Suprapubic skin (tissue), 4 donors: ENCODE measurements at regions not wholly inside any gene's neighbourhood (a gene's known extent, or its start where the extent isn't known, plus 50 kb on each side); places are given as distances from the start of the nearest gene placed in this dataset.

Experiments
- CTCF ChIP-seq, 2 donors: fragments of 200-600 bp in 1 of 2; fragments of 450-650 bp in 1 of 2; sonication (generic) in 1 of 2; IDR thresholded peaks; one replicate each; pipeline ENCODE4 v1.5.1; 2016 to 2019; ENCODE audit warnings: antibody characterized with exemption in 2 of 2, mild to moderate bottlenecking in 1 of 2, moderate library complexity in 1 of 2
- EP300 ChIP-seq: sonication (generic); formaldehyde crosslinking; IDR thresholded peaks from one replicate; pipeline ENCODE4 v1.6.1; 2017; ENCODE audit warnings: antibody characterized with exemption
- POLR2AphosphoS5 ChIP-seq, 3 donors: sonication (generic); formaldehyde crosslinking; IDR thresholded peaks; one replicate each; pipeline ENCODE4 v1.6.1; 2017; ENCODE audit warnings: antibody characterized with exemption in 3 of 3

DNA sequence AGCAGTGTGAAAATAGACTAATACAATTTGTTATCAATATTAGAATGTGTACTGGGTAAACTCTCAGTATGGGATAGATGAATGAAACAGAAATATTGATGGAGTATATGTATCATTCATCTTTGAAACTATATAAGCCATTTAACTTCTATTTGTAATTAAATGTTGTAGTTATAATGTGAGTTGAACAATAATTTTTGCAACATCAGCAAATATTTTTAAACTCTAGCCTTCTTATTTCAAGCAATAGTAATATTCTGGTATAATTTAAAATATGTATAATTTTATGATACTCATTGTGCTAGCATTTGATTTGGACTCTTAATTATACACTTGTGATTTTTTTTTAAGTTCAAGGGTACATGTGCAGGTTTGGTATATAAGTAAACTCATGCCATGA lies 59.6 kb upstream of the RGMB start:
- TF ChIP-seq EP300, result no peak
- TF ChIP-seq CTCF (IDR thresholded peaks at IDR 0.05), result no peak
- no peak for TF ChIP-seq POLR2AphosphoS5 (IDR thresholded peaks at IDR 0.05)
